ENCODE measurements at regions not wholly inside any gene's neighbourhood (a gene's known extent, or its start where the extent isn't known, plus 50 kb on each side); places are given as distances from the start of the nearest gene placed in this dataset.

DNA sequence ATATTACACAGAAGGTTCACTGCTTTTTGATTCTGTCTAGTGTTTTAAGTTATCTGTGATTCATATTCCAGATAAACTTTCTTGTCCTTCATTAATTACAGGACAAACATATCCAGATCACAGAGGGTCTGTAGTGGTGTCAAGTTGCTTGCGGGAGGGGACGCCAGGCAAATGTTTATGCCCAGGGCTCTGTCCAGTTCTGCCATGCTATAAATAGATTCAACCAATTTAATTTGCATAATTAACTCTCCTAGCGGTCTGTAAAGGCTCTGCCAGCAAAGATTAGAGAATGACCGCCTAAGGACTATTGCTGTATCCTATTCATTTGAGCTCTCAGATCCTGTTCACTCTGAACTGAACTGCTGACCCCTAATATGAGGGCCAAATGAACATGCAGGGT lies 59.7 kb upstream of the TRPC4 start:
- H4K20me1 ChIP-seq (replicated peaks; ENCODE audit: insufficient read depth): no peaks in the 10 kb centered on the region
- no peaks in the 10 kb centered on the region for H3K36me3 Mint-ChIP-seq (ENCODE audit: low read depth)
- no peaks in the 10 kb centered on the region for H3K4me1 ChIP-seq (ENCODE audit: insufficient read depth)
- no peaks in the 10 kb centered on the region for H3K9me3 Mint-ChIP-seq
- H3K4me2 ChIP-seq: no peak overlapping the region
- H3K79me2 ChIP-seq (replicated peaks; ENCODE audit: insufficient read depth): no peaks in the 10 kb centered on the region
- DNase-seq (ENCODE audit: low spot score) (no peak), ATAC-seq (no peak)
- no peak overlapping the region for H3K4me3 Mint-ChIP-seq
- no peak overlapping the region for H3K27ac Mint-ChIP-seq
- no peaks in the 10 kb centered on the region for H3K9me2 ChIP-seq (ENCODE audit: insufficient read depth)
- H3K27ac ChIP-seq (ENCODE audit: low read depth): no peak overlapping the region
- H3K27me3 ChIP-seq (ENCODE audit: insufficient read depth): no peaks in the 10 kb centered on the region
- TF ChIP-seq NANOG (IDR thresholded peaks at IDR 0.05; ENCODE audit: borderline replicate concordance) (no peak), CTCF (conservative IDR thresholded peaks at IDR 0.05; ENCODE audit: low read depth in 2 of 2) (no peak), ZNF114 (CRISPR knock-in tag; IDR thresholded peaks at IDR 0.05) (no peak), CREB1 (CRISPR knock-in tag; IDR thresholded peaks at IDR 0.05; ENCODE audit: low read depth) (no peak), STAT1 (IDR thresholded peaks at IDR 0.05; ENCODE audit: unreplicated experiment) (no peak), JUNB (IDR thresholded peaks at IDR 0.05; ENCODE audit: unreplicated experiment) (no peak), EZH2 (IDR thresholded peaks at IDR 0.05; ENCODE audit: low read depth, unreplicated experiment) (no peak), ZNF331 (CRISPR knock-in tag; IDR thresholded peaks at IDR 0.05; ENCODE audit: low read depth) (no peak), EZH2phosphoT487 (IDR thresholded peaks at IDR 0.05; ENCODE audit: unreplicated experiment) (no peak), POLR2AphosphoS5 (IDR thresholded peaks at IDR 0.05; ENCODE audit: low read depth) (no peak)
- TF ChIP-seq, protein P1, sequence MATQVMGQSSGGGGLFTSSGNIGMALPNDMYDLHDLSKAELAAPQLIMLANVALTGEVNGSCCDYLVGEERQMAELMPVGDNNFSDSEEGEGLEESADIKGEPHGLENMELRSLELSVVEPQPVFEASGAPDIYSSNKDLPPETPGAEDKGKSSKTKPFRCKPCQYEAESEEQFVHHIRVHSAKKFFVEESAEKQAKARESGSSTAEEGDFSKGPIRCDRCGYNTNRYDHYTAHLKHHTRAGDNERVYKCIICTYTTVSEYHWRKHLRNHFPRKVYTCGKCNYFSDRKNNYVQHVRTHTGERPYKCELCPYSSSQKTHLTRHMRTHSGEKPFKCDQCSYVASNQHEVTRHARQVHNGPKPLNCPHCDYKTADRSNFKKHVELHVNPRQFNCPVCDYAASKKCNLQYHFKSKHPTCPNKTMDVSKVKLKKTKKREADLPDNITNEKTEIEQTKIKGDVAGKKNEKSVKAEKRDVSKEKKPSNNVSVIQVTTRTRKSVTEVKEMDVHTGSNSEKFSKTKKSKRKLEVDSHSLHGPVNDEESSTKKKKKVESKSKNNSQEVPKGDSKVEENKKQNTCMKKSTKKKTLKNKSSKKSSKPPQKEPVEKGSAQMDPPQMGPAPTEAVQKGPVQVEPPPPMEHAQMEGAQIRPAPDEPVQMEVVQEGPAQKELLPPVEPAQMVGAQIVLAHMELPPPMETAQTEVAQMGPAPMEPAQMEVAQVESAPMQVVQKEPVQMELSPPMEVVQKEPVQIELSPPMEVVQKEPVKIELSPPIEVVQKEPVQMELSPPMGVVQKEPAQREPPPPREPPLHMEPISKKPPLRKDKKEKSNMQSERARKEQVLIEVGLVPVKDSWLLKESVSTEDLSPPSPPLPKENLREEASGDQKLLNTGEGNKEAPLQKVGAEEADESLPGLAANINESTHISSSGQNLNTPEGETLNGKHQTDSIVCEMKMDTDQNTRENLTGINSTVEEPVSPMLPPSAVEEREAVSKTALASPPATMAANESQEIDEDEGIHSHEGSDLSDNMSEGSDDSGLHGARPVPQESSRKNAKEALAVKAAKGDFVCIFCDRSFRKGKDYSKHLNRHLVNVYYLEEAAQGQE (IDR thresholded peaks at IDR 0.05; ENCODE audit: unreplicated experiment): no peak
- TF ChIP-seq, protein P2, sequence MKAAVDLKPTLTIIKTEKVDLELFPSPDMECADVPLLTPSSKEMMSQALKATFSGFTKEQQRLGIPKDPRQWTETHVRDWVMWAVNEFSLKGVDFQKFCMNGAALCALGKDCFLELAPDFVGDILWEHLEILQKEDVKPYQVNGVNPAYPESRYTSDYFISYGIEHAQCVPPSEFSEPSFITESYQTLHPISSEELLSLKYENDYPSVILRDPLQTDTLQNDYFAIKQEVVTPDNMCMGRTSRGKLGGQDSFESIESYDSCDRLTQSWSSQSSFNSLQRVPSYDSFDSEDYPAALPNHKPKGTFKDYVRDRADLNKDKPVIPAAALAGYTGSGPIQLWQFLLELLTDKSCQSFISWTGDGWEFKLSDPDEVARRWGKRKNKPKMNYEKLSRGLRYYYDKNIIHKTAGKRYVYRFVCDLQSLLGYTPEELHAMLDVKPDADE (IDR thresholded peaks at IDR 0.05): no peak
- TF ChIP-seq, protein P3, sequence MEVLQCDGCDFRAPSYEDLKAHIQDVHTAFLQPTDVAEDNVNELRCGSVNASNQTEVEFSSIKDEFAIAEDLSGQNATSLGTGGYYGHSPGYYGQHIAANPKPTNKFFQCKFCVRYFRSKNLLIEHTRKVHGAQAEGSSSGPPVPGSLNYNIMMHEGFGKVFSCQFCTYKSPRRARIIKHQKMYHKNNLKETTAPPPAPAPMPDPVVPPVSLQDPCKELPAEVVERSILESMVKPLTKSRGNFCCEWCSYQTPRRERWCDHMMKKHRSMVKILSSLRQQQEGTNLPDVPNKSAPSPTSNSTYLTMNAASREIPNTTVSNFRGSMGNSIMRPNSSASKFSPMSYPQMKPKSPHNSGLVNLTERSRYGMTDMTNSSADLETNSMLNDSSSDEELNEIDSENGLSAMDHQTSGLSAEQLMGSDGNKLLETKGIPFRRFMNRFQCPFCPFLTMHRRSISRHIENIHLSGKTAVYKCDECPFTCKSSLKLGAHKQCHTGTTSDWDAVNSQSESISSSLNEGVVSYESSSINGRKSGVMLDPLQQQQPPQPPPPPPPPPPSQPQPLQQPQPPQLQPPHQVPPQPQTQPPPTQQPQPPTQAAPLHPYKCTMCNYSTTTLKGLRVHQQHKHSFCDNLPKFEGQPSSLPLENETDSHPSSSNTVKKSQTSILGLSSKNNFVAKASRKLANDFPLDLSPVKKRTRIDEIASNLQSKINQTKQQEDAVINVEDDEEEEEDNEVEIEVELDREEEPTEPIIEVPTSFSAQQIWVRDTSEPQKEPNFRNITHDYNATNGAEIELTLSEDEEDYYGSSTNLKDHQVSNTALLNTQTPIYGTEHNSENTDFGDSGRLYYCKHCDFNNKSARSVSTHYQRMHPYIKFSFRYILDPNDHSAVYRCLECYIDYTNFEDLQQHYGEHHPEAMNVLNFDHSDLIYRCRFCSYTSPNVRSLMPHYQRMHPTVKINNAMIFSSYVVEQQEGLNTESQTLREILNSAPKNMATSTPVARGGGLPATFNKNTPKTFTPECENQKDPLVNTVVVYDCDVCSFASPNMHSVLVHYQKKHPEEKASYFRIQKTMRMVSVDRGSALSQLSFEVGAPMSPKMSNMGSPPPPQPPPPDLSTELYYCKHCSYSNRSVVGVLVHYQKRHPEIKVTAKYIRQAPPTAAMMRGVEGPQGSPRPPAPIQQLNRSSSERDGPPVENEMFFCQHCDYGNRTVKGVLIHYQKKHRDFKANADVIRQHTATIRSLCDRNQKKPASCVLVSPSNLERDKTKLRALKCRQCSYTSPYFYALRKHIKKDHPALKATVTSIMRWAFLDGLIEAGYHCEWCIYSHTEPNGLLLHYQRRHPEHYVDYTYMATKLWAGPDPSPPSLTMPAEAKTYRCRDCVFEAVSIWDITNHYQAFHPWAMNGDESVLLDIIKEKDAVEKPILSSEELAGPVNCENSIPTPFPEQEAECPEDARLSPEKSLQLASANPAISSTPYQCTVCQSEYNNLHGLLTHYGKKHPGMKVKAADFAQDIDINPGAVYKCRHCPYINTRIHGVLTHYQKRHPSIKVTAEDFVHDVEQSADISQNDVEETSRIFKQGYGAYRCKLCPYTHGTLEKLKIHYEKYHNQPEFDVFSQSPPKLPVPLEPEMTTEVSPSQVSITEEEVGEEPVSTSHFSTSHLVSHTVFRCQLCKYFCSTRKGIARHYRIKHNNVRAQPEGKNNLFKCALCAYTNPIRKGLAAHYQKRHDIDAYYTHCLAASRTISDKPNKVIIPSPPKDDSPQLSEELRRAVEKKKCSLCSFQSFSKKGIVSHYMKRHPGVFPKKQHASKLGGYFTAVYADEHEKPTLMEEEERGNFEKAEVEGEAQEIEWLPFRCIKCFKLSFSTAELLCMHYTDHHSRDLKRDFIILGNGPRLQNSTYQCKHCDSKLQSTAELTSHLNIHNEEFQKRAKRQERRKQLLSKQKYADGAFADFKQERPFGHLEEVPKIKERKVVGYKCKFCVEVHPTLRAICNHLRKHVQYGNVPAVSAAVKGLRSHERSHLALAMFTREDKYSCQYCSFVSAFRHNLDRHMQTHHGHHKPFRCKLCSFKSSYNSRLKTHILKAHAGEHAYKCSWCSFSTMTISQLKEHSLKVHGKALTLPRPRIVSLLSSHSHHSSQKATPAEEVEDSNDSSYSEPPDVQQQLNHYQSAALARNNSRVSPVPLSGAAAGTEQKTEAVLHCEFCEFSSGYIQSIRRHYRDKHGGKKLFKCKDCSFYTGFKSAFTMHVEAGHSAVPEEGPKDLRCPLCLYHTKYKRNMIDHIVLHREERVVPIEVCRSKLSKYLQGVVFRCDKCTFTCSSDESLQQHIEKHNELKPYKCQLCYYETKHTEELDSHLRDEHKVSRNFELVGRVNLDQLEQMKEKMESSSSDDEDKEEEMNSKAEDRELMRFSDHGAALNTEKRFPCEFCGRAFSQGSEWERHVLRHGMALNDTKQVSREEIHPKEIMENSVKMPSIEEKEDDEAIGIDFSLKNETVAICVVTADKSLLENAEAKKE (CRISPR knock-in tag; IDR thresholded peaks at IDR 0.05): no peak
- H3K4me1 Mint-ChIP-seq: no peaks in the 10 kb centered on the region; the same call in 2 of the 3 replicates
- no peak overlapping the region for H2AFZ ChIP-seq
- H3K36me3 ChIP-seq (ENCODE audit: insufficient read depth): no peaks in the 10 kb centered on the region
- H3K4me3 ChIP-seq: no peak overlapping the region
- H3F3A ChIP-seq (replicated peaks; ENCODE audit: low read depth): no peaks in the 10 kb centered on the region
- peaks cover 1% of the 10 kb centered on the region for H3K27me3 Mint-ChIP-seq (ENCODE audit: insufficient read depth, low read depth, poor library complexity)
